CD14-positive monocyte (primary cell): ENCODE measurements at regions not wholly inside any gene's neighbourhood (a gene's known extent, or its start where the extent isn't known, plus 50 kb on each side); places are given as distances from the start of the nearest gene placed in this dataset.

Experiments
- DNase-seq, 3 donors: peaks; one replicate each; pipeline ENCODE4 v3.0.0-alpha.2; 2011 to 2022
- H2AFZ ChIP-seq: 2 replicates; pipeline ENCODE4 v1.6.0; 2012; ENCODE audit warnings: mild to moderate bottlenecking, low read depth, low read length, inconsistent platforms; ENCODE audit not compliant: insufficient read depth, poor library complexity, severe bottlenecking
- H3K27ac ChIP-seq, 2 donors: 1 replicate in 1 of 2; 2 replicates in 1 of 2; pipeline ENCODE4 v1.5.1; 2012 to 2013; ENCODE audit warnings: low read length in 2 of 2, control low read depth in 1 of 2, inconsistent platforms in 1 of 2, low read depth in 1 of 2, mild to moderate bottlenecking in 1 of 2
- H3K27me3 ChIP-seq, 2 donors: one replicate each; pipeline versions ENCODE4 v1.6.0 to v1.6.1; 2011 to 2013; ENCODE audit warnings: low read length in 2 of 2; ENCODE audit not compliant: control insufficient read depth in 2 of 2, insufficient read depth in 2 of 2
- H3K36me3 ChIP-seq, 2 donors: replicated peaks in 1 of 2; 1 replicate in 1 of 2; 2 replicates in 1 of 2; pipeline versions ENCODE4 v1.5.1 to v1.6.1; 2012 to 2013; ENCODE audit warnings: low read length in 2 of 2, control low read depth in 1 of 2, inconsistent platforms in 1 of 2, mild to moderate bottlenecking in 1 of 2; ENCODE audit not compliant: insufficient read depth in 2 of 2, control insufficient read depth in 1 of 2
- H3K4me1 ChIP-seq, 2 donors: 1 replicate in 1 of 2; 2 replicates in 1 of 2; pipeline versions ENCODE4 v1.5.1 to v1.6.1; 2012 to 2013; ENCODE audit warnings: low read length in 2 of 2, control low read depth in 1 of 2, inconsistent platforms in 1 of 2, mild to moderate bottlenecking in 1 of 2, moderate library complexity in 1 of 2; ENCODE audit not compliant: insufficient read depth in 2 of 2, control insufficient read depth in 1 of 2
- H3K4me2 ChIP-seq: replicated peaks from 2 replicates; pipeline ENCODE3; 2012; ENCODE audit warnings: low read length, moderate library complexity, mild to moderate bottlenecking; ENCODE audit not compliant: poor library complexity, severe bottlenecking; ENCODE audit errors: extremely low read depth
- H3K4me3 ChIP-seq, 3 experiments: fragments of 200-600 bp in 1 of 3; sonication (generic) in 1 of 3; replicated peaks in 1 of 3; 1 replicate in 2 of 3; 2 replicates in 1 of 3; pipeline ENCODE4 v1.5.1; 2011 to 2013; ENCODE audit warnings: low read length in 3 of 3, mild to moderate bottlenecking in 3 of 3, control low read depth in 2 of 3, low read depth in 2 of 3, inconsistent platforms in 1 of 3, moderate library complexity in 1 of 3
- H3K79me2 ChIP-seq: 2 replicates; pipeline ENCODE4 v1.6.0; 2012; ENCODE audit warnings: mild to moderate bottlenecking, control low read depth, inconsistent platforms, low read length, moderate library complexity; ENCODE audit not compliant: insufficient read depth
- H3K9ac ChIP-seq: 2 replicates; pipeline ENCODE4 v1.6.0; 2017; ENCODE audit warnings: low read length, mild to moderate bottlenecking; ENCODE audit not compliant: insufficient read depth, poor library complexity, severe bottlenecking
- H3K9me3 ChIP-seq, 2 donors: replicated peaks in 1 of 2; 1 replicate in 1 of 2; 2 replicates in 1 of 2; pipeline versions ENCODE4 v1.5.1 to v1.6.1; 2012 to 2013; ENCODE audit warnings: low read length in 2 of 2, control low read depth in 1 of 2; ENCODE audit not compliant: control insufficient read depth in 1 of 2, insufficient read depth in 1 of 2
- H4K20me1 ChIP-seq: 2 replicates; pipeline ENCODE4 v1.6.0; 2012; ENCODE audit warnings: mild to moderate bottlenecking, low read length, control low read depth, moderate library complexity; ENCODE audit not compliant: insufficient read depth
- H3K27ac Mint-ChIP-seq, 7 donors: one replicate each; pipeline ENCODE4 v1.8.0; 2020; ENCODE audit warnings: mild to moderate bottlenecking in 7 of 7, mixed read lengths in 7 of 7, moderate library complexity in 6 of 7, inconsistent platforms in 2 of 7
- H3K27me3 Mint-ChIP-seq, 3 donors: one replicate each; pipeline ENCODE4 v1.8.0; 2021 to 2022; ENCODE audit warnings: low read depth in 3 of 3, mild to moderate bottlenecking in 3 of 3, mixed read lengths in 3 of 3, moderate library complexity in 3 of 3, inconsistent platforms in 1 of 3
- H3K36me3 Mint-ChIP-seq, 2 donors: one replicate each; pipeline ENCODE4 v1.8.0; 2020; ENCODE audit warnings: mixed read lengths in 2 of 2, inconsistent platforms in 1 of 2, mild to moderate bottlenecking in 1 of 2
- H3K4me1 Mint-ChIP-seq: one replicate; pipeline ENCODE4 v1.8.0; 2020; ENCODE audit warnings: mild to moderate bottlenecking, mixed read lengths
- H3K4me3 Mint-ChIP-seq, 2 donors: one replicate each; pipeline ENCODE4 v1.8.0; 2020; ENCODE audit warnings: mild to moderate bottlenecking in 2 of 2, mixed read lengths in 2 of 2, moderate library complexity in 1 of 2
- H3K9me3 Mint-ChIP-seq, 7 donors: one replicate each; pipeline ENCODE4 v1.8.0; 2020 to 2022; ENCODE audit warnings: mixed read lengths in 7 of 7, mild to moderate bottlenecking in 6 of 7, moderate library complexity in 6 of 7, inconsistent platforms in 2 of 7
- WGBS: methylation state at CpG from one replicate; pipeline ENCODE4 v1.1.5; 2013; ENCODE audit warnings: missing lambda C conversion rate; ENCODE audit not compliant: insufficient coverage; 5-methylcytosine and 5-hydroxymethylcytosine counted together
- intact Hi-C, 2 donors: fragments of 100-400 bp; cut with micrococcal nuclease; formaldehyde crosslinking; loops; one replicate each; pipeline versions ENCODE4 v1.15.0 to v1.15.1; 2023
- TF ChIP-seq, protein P1 (sequence below): fragments of 200-600 bp; IDR thresholded peaks from one replicate; pipeline ENCODE4 v1.8.0; 2022; ENCODE audit warnings: antibody characterized with exemption, mild to moderate bottlenecking

DNA sequence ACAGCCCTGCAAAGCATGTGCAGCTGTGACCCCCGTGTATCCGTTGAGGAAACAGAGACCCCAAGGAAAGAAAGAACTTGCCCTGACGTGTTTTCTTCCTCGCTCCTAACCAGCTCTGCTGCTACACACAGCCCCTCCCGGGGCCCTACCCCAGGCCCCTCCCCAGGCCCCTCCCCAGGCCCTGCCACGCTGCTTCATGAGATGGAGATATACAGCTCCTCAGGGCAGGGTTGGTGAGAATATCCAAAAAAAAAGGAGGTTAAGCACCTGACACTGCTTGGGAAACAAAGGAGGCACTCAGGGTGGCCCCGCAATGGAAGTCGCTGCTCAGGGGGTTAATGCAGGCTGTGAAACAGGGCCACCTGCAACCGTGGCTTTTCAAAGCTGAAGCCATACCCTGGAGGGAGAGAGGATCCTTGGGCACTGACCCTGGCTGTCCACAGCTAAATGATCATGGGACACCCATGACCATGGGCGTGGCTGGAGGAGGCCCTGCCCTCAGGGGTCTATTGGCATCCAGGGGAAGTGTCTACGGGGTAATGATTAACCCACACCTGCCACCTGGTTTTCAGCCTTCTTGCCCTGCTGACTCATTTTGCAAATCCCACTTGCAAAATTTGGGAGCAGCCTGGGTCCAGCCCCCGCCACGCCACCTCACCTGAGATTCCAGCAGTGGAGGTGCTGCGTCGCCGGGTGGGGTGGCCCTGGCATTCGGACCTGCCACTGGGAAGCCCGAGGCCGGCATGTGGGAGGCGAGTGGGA is 112.1 kb upstream of the ANO1 start:
- H2AFZ ChIP-seq = no peak overlapping the region
- no peak for DNase-seq
- Mint-ChIP-seq H3K9me3 (peaks cover 5 to 10% (median 8%) of the 10 kb centered on the region in 7 donors), H3K36me3 (no peaks in the 10 kb centered on the region), H3K27me3 (peaks cover 9 to 16% (median 16%) of the 10 kb centered on the region in 3 donors), H3K4me1 (peaks cover 5% of the 10 kb centered on the region), H3K27ac (no peak overlapping the region), H3K4me3 (no peak overlapping the region)
- H3K27ac ChIP-seq = no peak overlapping the region
- no peaks in the 10 kb centered on the region for H3K27me3 ChIP-seq
- peaks cover 6 to 9% of the 10 kb centered on the region in 2 donors for H3K9me3 ChIP-seq
- H3K4me3 ChIP-seq = no peak overlapping the region
- no peaks in the 10 kb centered on the region for H3K36me3 ChIP-seq
- no peak overlapping the region for H3K9ac ChIP-seq
- no peak overlapping the region for H3K4me2 ChIP-seq
- WGBS = 89% methylated on average over 13 of the region's 20 CpGs
- no peaks in the 10 kb centered on the region for H4K20me1 ChIP-seq
- intact Hi-C loops = no loop called here
- TF ChIP-seq, protein P1, sequence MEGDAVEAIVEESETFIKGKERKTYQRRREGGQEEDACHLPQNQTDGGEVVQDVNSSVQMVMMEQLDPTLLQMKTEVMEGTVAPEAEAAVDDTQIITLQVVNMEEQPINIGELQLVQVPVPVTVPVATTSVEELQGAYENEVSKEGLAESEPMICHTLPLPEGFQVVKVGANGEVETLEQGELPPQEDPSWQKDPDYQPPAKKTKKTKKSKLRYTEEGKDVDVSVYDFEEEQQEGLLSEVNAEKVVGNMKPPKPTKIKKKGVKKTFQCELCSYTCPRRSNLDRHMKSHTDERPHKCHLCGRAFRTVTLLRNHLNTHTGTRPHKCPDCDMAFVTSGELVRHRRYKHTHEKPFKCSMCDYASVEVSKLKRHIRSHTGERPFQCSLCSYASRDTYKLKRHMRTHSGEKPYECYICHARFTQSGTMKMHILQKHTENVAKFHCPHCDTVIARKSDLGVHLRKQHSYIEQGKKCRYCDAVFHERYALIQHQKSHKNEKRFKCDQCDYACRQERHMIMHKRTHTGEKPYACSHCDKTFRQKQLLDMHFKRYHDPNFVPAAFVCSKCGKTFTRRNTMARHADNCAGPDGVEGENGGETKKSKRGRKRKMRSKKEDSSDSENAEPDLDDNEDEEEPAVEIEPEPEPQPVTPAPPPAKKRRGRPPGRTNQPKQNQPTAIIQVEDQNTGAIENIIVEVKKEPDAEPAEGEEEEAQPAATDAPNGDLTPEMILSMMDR = no peak
- H3K79me2 ChIP-seq = no peaks in the 10 kb centered on the region
- no peaks in the 10 kb centered on the region for H3K4me1 ChIP-seq

DNA sequence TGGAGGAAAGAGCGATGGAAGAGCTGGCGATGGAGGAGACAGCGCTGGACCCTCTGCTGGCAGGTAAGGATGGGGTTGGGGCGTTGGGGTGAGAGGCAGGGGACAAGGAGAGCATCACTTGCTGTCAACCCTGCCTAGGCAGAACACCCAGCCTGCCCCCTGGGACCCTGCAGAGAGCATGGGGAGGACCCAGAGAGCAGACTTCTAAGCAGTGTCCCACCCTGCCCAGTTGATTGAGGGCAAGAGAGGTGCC is 111.6 kb upstream of the ANO1 start:
- Mint-ChIP-seq H3K9me3 (peaks cover 5 to 9% (median 8%) of the 10 kb centered on the region in 7 donors), H3K4me1 (peaks cover 5% of the 10 kb centered on the region), H3K27ac (no peak overlapping the region), H3K4me3 (no peak overlapping the region), H3K27me3 (peaks cover 13 to 17% (median 16%) of the 10 kb centered on the region in 3 donors), H3K36me3 (no peaks in the 10 kb centered on the region)
- H3K36me3 ChIP-seq = no peaks in the 10 kb centered on the region
- H3K79me2 ChIP-seq = no peaks in the 10 kb centered on the region
- no peaks in the 10 kb centered on the region for H3K27me3 ChIP-seq
- no peak overlapping the region for H3K9ac ChIP-seq
- H4K20me1 ChIP-seq = no peaks in the 10 kb centered on the region
- no peak for DNase-seq
- no peak overlapping the region for H2AFZ ChIP-seq
- H3K9me3 ChIP-seq = peaks cover 6 to 8% of the 10 kb centered on the region in 2 donors
- H3K4me3 ChIP-seq = no peak overlapping the region
- H3K4me2 ChIP-seq = no peak overlapping the region
- intact Hi-C loops = no loop called here
- no peak overlapping the region for H3K27ac ChIP-seq
- TF ChIP-seq, protein P1 = no peak
- no peaks in the 10 kb centered on the region for H3K4me1 ChIP-seq
- WGBS = 100% methylated on average over 3 of the region's 4 CpGs
